ENCODE measurements at regions not wholly inside any gene's neighbourhood (a gene's known extent, or its start where the extent isn't known, plus 50 kb on each side); places are given as distances from the start of the nearest gene placed in this dataset.

DNA sequence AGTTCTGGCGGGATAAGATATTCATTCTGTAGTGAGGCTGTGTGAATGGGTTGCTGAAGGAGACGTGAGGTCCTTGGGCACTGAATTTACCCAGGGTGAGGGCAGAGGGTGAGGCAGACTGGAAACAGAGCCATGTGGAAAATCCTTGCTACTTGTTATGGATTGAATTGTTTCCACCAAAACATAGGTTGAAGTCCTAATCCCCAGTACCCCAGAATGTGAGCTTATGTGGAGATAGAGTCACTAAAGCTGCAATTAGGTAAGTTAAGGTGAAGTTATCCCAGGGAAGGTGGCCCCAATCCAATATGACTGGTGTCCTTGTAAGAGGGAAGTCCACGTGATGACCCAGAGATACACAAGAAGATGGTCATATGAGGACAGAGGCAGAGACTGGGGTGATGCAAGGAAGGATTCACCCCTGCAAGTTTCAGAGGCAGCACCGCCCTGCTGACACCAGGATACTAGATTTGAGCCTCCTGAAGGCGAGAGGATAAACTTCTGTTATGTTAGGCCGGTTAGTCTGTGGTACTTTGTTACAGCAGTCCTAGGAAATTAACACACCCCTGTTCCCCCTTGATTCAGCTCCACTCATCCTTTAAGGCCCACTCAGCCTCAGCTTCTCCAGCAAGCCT, 289.4 kb upstream of the MEX3C start:
- Histone ChIP-seq H3K27me3 (ENCODE audit: insufficient read depth, low read length) (no peaks in the 10 kb centered on the region), H3K4me1 (ENCODE audit: insufficient read depth, low read length) (no peaks in the 10 kb centered on the region), H3K9me3 (ENCODE audit: control insufficient read depth in 1 of 2, low read length in 2 of 2) (no peaks in the 10 kb centered on the region), H3K4me3 (ENCODE audit: low read length in 2 of 2) (no peak overlapping the region), H3K36me3 (ENCODE audit: insufficient read depth, low read length) (no peaks in the 10 kb centered on the region), H3K27ac (ENCODE audit: low read depth, low read length) (no peak overlapping the region)
- no peak overlapping the region for H3K4me3 Mint-ChIP-seq
- no peaks in the 10 kb centered on the region for H3K36me3 Mint-ChIP-seq
- intact Hi-C loops (cut with micrococcal nuclease), result no loop called here
- no peaks in the 10 kb centered on the region for H3K4me1 Mint-ChIP-seq
- H3K9me3 Mint-ChIP-seq, result no peaks in the 10 kb centered on the region
- H3K27ac Mint-ChIP-seq, result no peak overlapping the region
- H3K27me3 Mint-ChIP-seq, result peaks cover 0 to 3% of the 10 kb centered on the region in 2 donors
- DNase-seq, result no peak
- POLR2A ChIA-PET (ENCODE audit: partially characterized antibody), result no interaction called here
- CTCF ChIA-PET (ENCODE audit: partially characterized antibody), result no interaction called here

DNA sequence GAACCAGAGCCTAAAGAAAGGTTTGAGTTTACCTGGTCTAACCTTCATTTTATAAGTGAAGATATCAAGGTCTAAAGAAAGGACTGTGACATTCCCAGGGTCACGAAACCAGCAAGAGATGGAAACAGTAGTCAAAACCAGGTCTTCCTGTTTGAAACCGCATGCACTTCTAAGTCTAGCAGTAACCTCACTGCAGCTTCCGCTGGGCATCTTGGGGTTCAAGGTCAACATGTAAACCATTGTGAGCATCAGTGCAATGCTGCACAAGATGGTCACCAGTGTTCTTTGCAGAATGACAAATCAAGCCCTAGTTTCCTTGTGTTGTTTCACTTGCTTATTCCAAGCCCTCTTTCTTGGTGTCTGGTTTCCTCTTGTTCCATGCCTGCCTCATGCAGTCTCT, 292.9 kb upstream of the MEX3C start:
- H3K9me3 Mint-ChIP-seq, result peaks cover 0 to 2% (median 0%) of the 10 kb centered on the region in 8 donors
- CTCF ChIA-PET (ENCODE audit: partially characterized antibody), result no interaction called here

DNA sequence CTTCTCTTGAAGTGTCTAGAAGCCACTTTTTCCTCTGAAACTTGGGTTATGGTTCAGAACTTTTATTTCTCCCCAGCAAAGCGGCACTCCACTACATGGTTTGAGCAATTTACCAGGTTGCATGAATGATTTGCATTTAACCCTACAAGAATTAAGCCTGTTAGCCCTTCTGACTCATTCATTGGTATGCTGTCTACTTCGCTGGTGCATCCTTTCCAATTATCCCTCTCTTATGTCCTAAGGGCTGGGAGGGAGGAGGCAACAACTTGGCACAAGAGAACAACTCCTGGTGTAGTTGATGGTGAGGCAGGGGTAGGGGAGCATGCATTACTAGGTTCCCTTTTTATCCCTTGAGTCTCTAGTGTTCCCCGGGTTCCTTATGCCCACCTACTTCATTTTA, 293.4 kb upstream of the MEX3C start:
- POLR2A ChIA-PET (ENCODE audit: partially characterized antibody), result no interaction called here

More for the DNA sequence above, 292.9 kb upstream of the MEX3C start:
- Histone ChIP-seq H3K4me1 (ENCODE audit: insufficient read depth, low read length) (no peaks in the 10 kb centered on the region), H3K4me3 (ENCODE audit: low read length in 2 of 2) (no peak overlapping the region), H3K9me3 (ENCODE audit: control insufficient read depth in 1 of 2, low read length in 2 of 2) (no peaks in the 10 kb centered on the region), H3K27me3 (ENCODE audit: insufficient read depth, low read length) (no peaks in the 10 kb centered on the region), H3K27ac (ENCODE audit: low read depth, low read length) (no peak overlapping the region), H3K36me3 (ENCODE audit: insufficient read depth, low read length) (no peaks in the 10 kb centered on the region)
- Mint-ChIP-seq H3K27me3 (peaks cover 1 to 6% of the 10 kb centered on the region in 2 donors), H3K4me3 (no peak overlapping the region), H3K36me3 (no peaks in the 10 kb centered on the region), H3K4me1 (no peaks in the 10 kb centered on the region), H3K27ac (no peak overlapping the region)
- DNase-seq, result no peak
- POLR2A ChIA-PET (ENCODE audit: partially characterized antibody), result no interaction called here
- intact Hi-C loops (cut with micrococcal nuclease), result no loop called here

DNA sequence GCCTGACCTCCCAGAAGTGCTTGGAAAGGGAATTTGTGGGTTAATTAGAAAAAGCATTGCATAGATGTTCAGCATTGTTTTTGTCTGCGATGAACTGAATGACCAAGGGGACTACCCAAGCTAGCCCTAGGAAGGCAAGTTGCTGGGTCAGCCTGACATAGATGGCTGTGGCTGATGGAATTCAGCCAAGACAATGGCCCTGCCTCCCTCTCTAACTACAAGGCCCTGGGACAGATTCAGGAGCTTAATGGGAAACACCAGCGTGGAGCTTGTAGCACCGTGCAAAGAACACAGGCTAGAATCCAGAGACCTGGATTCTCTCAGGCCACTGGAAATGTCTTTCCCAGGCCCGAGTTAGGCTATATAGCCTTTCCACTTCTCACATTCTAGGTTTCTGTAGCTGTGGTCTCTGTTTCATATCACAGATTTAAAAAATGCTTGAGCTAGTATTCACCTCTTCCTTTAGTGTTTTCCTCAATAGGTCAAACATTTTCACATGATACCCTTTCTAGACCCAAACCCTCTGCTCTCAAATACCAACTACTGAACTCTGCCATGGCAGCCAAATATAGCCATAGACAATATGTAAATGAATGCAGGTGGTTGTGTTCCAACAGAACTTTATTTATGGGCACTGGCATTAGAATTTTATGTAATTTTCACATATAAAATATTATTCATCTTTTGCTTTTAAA, 294.3 kb upstream of the MEX3C start:
- Histone ChIP-seq H3K4me1 (ENCODE audit: insufficient read depth, low read length) (no peaks in the 10 kb centered on the region), H3K4me3 (ENCODE audit: low read length in 2 of 2) (no peak overlapping the region), H3K27ac (ENCODE audit: low read depth, low read length) (no peak overlapping the region), H3K9me3 (ENCODE audit: control insufficient read depth in 1 of 2, low read length in 2 of 2) (no peaks in the 10 kb centered on the region), H3K36me3 (ENCODE audit: insufficient read depth, low read length) (no peaks in the 10 kb centered on the region), H3K27me3 (ENCODE audit: insufficient read depth, low read length) (no peaks in the 10 kb centered on the region)
- DNase-seq, result no peak
- no peak overlapping the region for H3K4me3 Mint-ChIP-seq
- no peaks in the 10 kb centered on the region for H3K4me1 Mint-ChIP-seq
- peaks cover 0 to 2% (median 0%) of the 10 kb centered on the region in 8 donors for H3K9me3 Mint-ChIP-seq
- CTCF ChIA-PET (ENCODE audit: partially characterized antibody), result no interaction called here
- no peak overlapping the region for H3K27ac Mint-ChIP-seq
- H3K36me3 Mint-ChIP-seq, result no peaks in the 10 kb centered on the region
- peaks cover 1 to 6% of the 10 kb centered on the region in 2 donors for H3K27me3 Mint-ChIP-seq
- intact Hi-C loops (cut with micrococcal nuclease), result no loop called here
- POLR2A ChIA-PET (ENCODE audit: partially characterized antibody), result no interaction called here

More for the DNA sequence above, 293.4 kb upstream of the MEX3C start:
- no peak overlapping the region for H3K27ac ChIP-seq (ENCODE audit: low read depth, low read length)
- Mint-ChIP-seq H3K4me1 (no peaks in the 10 kb centered on the region), H3K36me3 (no peaks in the 10 kb centered on the region), H3K27ac (no peak overlapping the region), H3K4me3 (no peak overlapping the region), H3K27me3 (peaks cover 1 to 6% of the 10 kb centered on the region in 2 donors), H3K9me3 (peaks cover 0 to 2% (median 0%) of the 10 kb centered on the region in 8 donors)
- intact Hi-C loops (cut with micrococcal nuclease), result no loop called here
- CTCF ChIA-PET (ENCODE audit: partially characterized antibody), result no interaction called here
- DNase-seq, result no peak
- no peaks in the 10 kb centered on the region for H3K9me3 ChIP-seq (ENCODE audit: control insufficient read depth in 1 of 2, low read length in 2 of 2)
- no peaks in the 10 kb centered on the region for H3K27me3 ChIP-seq (ENCODE audit: insufficient read depth, low read length)
- no peaks in the 10 kb centered on the region for H3K4me1 ChIP-seq (ENCODE audit: insufficient read depth, low read length)
- no peaks in the 10 kb centered on the region for H3K36me3 ChIP-seq (ENCODE audit: insufficient read depth, low read length)
- no peak overlapping the region for H3K4me3 ChIP-seq (ENCODE audit: low read length in 2 of 2)

DNA sequence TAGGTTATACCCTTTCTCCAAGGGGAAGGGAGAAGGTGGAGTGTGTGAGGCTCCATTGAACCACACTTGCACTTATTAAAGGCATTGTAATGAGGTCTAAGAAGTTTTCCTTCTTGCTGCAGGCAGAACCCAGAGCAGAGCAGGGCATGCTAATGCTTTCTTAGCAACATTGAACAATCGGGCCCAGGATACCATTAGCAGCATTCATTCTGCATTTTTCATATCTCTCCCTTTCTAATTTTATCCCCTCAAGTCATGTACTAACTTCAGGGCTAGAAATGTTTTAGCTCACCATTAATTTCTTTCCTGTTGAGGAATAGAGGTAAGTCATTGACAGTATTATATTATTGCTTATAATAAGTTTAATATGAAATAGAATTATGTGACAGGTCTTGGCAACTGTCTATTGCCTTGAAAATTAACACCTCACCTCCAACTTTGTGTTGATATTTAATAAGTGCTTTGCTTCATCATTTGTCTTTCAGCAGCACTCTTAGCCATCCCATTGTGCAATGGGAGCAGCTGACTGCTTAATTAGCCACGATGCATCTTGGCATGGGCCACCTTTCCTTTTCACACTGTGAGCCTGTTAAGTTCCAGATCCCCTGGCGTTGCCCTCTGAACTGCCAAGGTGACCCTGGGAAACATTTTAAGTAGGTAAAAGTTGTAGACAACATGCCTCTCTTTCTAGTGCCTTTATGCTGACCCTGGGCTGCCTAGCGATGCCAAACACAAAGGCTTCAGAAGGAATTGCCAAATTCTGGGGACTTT, 300.8 kb upstream of the MEX3C start:
- peaks cover 3 to 5% of the 10 kb centered on the region in 2 donors for H3K27me3 Mint-ChIP-seq
- H3K4me1 ChIP-seq (ENCODE audit: insufficient read depth, low read length), result no peaks in the 10 kb centered on the region
- no peak overlapping the region for H3K4me3 Mint-ChIP-seq
- no peak overlapping the region for H3K27ac Mint-ChIP-seq
- no peak overlapping the region for H3K27ac ChIP-seq (ENCODE audit: low read depth, low read length)
- H3K4me1 Mint-ChIP-seq, result no peaks in the 10 kb centered on the region
- H3K4me3 ChIP-seq (ENCODE audit: low read length in 2 of 2), result no peak overlapping the region
- no peaks in the 10 kb centered on the region for H3K36me3 ChIP-seq (ENCODE audit: insufficient read depth, low read length)
- H3K9me3 ChIP-seq (ENCODE audit: control insufficient read depth in 1 of 2, low read length in 2 of 2), result no peaks in the 10 kb centered on the region
- H3K27me3 ChIP-seq (ENCODE audit: insufficient read depth, low read length), result no peaks in the 10 kb centered on the region
- peaks cover 0 to 2% (median 0%) of the 10 kb centered on the region in 8 donors for H3K9me3 Mint-ChIP-seq
- intact Hi-C loops (cut with micrococcal nuclease), result no loop called here
- ChIA-PET CTCF (ENCODE audit: partially characterized antibody) (no interaction called here), POLR2A (ENCODE audit: partially characterized antibody) (no interaction called here)
- no peak for DNase-seq
- H3K36me3 Mint-ChIP-seq, result no peaks in the 10 kb centered on the region

DNA sequence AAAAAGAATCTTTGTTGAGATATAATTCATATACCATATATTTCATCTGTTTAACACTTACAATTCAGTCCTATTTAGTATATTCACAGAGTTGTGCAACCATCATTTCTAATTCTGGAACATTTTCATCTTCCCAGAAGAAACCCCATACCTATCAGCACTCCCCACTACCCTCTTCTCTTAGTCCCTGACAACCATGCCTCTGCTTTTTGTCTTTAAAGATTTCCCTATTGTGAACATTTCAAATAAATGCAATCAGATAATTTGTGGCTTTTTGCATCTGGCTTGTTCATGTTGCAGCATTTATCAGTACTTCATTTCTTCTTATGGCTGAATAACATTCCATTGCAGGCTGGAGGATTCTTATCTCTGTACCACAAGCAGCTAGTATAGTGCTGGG, 305.9 kb upstream of the MEX3C start:
- Mint-ChIP-seq H3K4me1 (no peaks in the 10 kb centered on the region), H3K36me3 (no peaks in the 10 kb centered on the region), H3K9me3 (peaks cover 0 to 13% (median 5%) of the 10 kb centered on the region in 8 donors), H3K27me3 (peaks cover 0 to 2% of the 10 kb centered on the region in 2 donors), H3K4me3 (no peak overlapping the region), H3K27ac (no peak overlapping the region)
- intact Hi-C loops (cut with micrococcal nuclease), result no loop called here
- H3K4me1 ChIP-seq (ENCODE audit: insufficient read depth, low read length), result no peaks in the 10 kb centered on the region
- no peaks in the 10 kb centered on the region for H3K36me3 ChIP-seq (ENCODE audit: insufficient read depth, low read length)
- H3K27me3 ChIP-seq (ENCODE audit: insufficient read depth, low read length), result no peaks in the 10 kb centered on the region
- DNase-seq, result no peak
- H3K27ac ChIP-seq (ENCODE audit: low read depth, low read length), result no peak overlapping the region
- ChIA-PET CTCF (ENCODE audit: partially characterized antibody) (no interaction called here), POLR2A (ENCODE audit: partially characterized antibody) (no interaction called here)
- H3K4me3 ChIP-seq (ENCODE audit: low read length in 2 of 2), result no peak overlapping the region
- no peaks in the 10 kb centered on the region for H3K9me3 ChIP-seq (ENCODE audit: control insufficient read depth in 1 of 2, low read length in 2 of 2)

DNA sequence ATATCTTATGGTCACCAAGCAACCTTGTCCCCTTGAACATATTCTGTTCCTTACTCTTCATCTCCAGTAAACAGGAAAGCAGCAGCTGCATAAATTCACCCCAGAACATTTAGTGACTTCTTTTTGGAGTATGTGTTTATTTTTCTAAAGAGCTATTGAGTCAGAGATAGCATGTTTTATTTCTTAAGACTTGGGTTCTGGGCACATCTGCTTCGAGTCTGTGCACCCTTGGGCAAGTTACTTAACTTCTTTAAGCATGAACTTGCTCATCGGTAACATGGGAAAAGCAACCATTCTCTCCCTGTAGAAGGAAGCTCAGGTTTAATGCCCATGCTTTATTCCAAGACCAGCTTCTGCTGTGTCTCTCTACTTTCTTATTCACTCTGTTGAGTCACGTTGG, 309.3 kb upstream of the MEX3C start:
- H3K9me3 ChIP-seq (ENCODE audit: control insufficient read depth in 1 of 2, low read length in 2 of 2), result no peaks in the 10 kb centered on the region
- H3K4me3 Mint-ChIP-seq, result no peak overlapping the region
- H3K4me1 Mint-ChIP-seq, result no peaks in the 10 kb centered on the region
- H3K36me3 ChIP-seq (ENCODE audit: insufficient read depth, low read length), result no peaks in the 10 kb centered on the region
- H3K27ac ChIP-seq (ENCODE audit: low read depth, low read length), result no peak overlapping the region
- no peaks in the 10 kb centered on the region for H3K27me3 Mint-ChIP-seq
- H3K4me1 ChIP-seq (ENCODE audit: insufficient read depth, low read length), result no peaks in the 10 kb centered on the region
- intact Hi-C loops (cut with micrococcal nuclease), result no loop called here
- H3K27ac Mint-ChIP-seq, result no peak overlapping the region
- H3K4me3 ChIP-seq (ENCODE audit: low read length in 2 of 2), result no peak overlapping the region
- H3K27me3 ChIP-seq (ENCODE audit: insufficient read depth, low read length), result no peaks in the 10 kb centered on the region
- H3K36me3 Mint-ChIP-seq, result no peaks in the 10 kb centered on the region
- ChIA-PET POLR2A (ENCODE audit: partially characterized antibody) (no interaction called here), CTCF (ENCODE audit: partially characterized antibody) (no interaction called here)
- no peak for DNase-seq
- peaks cover 3 to 26% (median 9%) of the 10 kb centered on the region in 8 donors for H3K9me3 Mint-ChIP-seq
